ENCODE measurements at regions not wholly inside any gene's neighbourhood (a gene's known extent, or its start where the extent isn't known, plus 50 kb on each side); places are given as distances from the start of the nearest gene placed in this dataset.

DNA sequence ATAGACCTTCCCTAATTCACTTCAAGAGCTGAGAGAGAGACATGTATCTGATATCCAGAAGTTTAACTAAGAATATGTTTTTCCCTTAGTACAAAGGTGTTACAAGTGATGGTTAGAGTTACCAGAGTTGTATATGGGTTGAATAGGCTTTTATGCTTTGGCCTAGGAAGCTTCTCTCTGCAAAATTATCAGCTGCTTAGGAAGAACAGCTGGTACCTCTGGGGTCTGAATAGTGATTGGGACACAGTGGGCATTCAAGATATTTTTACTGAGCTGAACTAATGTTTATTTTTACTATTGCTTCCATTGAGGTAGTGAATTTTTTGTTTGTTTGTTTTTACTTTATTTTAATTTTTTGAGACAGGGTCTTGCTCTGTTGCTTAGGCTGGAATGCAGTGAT is 67.6 kb upstream of the BASP1 start:
- no peak for DNase-seq (ENCODE audit: low spot score)
- TF ChIP-seq, protein P1, sequence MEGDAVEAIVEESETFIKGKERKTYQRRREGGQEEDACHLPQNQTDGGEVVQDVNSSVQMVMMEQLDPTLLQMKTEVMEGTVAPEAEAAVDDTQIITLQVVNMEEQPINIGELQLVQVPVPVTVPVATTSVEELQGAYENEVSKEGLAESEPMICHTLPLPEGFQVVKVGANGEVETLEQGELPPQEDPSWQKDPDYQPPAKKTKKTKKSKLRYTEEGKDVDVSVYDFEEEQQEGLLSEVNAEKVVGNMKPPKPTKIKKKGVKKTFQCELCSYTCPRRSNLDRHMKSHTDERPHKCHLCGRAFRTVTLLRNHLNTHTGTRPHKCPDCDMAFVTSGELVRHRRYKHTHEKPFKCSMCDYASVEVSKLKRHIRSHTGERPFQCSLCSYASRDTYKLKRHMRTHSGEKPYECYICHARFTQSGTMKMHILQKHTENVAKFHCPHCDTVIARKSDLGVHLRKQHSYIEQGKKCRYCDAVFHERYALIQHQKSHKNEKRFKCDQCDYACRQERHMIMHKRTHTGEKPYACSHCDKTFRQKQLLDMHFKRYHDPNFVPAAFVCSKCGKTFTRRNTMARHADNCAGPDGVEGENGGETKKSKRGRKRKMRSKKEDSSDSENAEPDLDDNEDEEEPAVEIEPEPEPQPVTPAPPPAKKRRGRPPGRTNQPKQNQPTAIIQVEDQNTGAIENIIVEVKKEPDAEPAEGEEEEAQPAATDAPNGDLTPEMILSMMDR (IDR thresholded peaks at IDR 0.05; ENCODE audit: extremely low read depth, missing control alignments), result no peak

DNA sequence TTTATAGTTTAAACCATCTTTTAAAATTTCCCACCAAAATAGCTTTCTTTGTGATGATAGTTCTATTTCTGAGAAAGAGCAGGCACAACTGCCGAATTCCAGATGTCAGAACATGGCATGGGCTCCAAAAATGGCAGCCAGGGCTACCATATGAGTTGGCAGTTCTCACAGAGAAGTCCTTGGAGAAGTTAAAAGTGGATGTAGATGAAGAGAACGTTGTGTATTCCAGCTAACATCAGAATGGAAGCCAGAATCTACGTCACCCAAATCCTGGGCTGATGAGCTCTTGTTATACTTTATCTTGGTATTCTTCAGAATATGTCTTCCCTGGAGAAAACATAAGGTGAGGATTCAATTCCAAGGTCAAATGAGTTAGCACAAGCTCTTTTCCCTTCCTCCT is 66.9 kb upstream of the BASP1 start:
- TF ChIP-seq, protein P1 (IDR thresholded peaks at IDR 0.05; ENCODE audit: extremely low read depth, missing control alignments), result no peak

DNA sequence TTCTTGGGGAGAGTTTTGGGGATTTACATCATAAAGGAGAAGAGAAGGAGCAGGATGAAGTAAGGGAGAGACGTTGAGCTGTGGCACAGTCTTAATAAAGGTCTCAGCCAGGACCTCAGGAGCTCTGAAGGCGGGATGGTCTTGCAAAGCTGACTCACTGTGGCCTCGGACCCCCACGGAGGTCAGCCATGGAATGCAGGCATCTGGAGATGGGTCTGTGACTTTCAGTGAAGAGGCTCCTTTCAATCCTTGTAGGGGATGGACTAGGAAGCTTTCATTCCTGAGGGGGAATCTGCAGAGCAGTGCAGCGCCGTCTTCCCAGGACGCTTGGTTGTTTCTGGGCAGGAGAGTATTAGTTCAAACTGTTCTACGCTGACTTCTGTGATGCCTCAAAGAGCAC is 65.7 kb upstream of the BASP1 start:
- TF ChIP-seq, protein P1 (IDR thresholded peaks at IDR 0.05; ENCODE audit: extremely low read depth, missing control alignments), result no peak
- DNase-seq (ENCODE audit: low spot score), result no peak

More for the DNA sequence above, 66.9 kb upstream of the BASP1 start:
- no peak for DNase-seq (ENCODE audit: low spot score)

DNA sequence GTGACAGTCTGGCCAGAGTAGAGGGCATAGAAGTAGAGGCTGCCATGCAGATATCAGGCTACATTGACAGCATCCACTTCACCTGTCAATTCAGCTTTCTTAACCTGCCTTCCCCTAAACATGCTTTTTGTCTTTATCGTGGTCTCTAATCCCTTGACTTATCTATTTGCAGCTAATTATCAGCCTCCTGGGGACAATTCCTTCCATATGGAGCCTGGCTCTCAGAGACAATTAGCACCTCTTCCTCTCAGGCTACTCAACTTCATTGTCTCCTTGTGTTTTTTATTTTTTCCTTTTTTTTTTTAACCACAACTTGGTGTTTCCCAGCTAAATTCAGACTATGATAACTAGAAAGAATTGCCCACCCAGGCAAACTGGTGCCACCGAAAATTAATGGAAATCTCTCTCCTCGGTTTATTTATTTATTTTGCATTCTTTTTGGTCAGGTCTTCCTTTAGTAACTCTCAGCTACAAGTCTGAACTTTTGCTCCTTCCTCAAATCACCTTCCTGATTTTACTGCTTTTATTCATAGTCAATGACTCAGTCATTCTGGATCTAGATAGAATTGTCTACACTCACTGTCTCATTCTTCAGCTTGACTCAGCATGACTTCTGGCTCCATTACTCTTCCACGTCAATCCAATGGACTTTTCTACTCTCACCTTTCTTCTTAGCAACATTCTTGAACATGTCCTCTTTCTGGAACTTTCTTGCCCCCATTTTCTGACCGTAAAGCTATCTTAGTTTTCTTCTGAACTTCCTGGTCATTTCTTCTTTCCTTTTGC is 63.0 kb upstream of the BASP1 start:
- no peak for DNase-seq (ENCODE audit: low spot score)
- TF ChIP-seq, protein P1 (IDR thresholded peaks at IDR 0.05; ENCODE audit: extremely low read depth, missing control alignments), result no peak

DNA sequence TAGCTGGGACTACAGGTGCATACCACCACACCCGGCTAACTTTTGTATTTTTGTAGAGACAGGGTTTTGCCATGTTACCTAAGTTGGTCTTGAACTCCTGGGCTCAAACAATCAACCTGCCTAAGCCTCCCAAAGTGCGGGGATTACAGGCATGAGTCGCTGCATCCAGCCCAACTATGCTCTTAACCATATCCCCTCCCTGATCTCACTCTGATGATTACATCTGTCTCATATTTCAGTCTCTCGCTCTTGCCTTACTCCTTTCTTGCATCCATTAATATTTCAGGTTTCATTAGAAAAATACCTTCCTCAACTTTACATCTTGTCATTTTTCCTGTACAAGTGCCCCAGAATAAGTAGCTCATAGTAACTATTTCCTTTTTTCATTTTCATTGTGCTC is 61.0 kb upstream of the BASP1 start:
- DNase-seq (ENCODE audit: low spot score), result no peak

DNA sequence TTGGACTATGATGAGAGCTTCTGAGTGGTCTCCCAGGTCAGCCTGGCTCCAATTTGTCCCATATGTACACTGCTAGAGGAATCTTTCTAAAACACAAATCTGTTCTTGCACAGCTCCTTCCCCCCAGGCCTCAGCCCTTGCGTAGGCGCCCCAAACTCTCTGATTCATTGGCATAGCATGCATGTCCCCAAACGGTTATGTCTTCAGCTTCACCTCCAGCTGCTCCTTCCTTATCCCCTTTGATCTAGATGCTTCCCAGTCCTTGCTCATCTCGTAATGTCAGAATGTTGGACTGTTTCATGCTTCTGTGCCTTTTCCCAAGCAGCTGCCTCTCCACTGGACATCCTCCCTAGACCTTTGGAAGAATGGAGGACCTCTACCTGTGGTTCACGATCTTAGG is 60.1 kb upstream of the BASP1 start:
- TF ChIP-seq, protein P1 (IDR thresholded peaks at IDR 0.05; ENCODE audit: extremely low read depth, missing control alignments), result no peak
- DNase-seq (ENCODE audit: low spot score), result no peak

More for the DNA sequence above, 61.0 kb upstream of the BASP1 start:
- TF ChIP-seq, protein P1 (IDR thresholded peaks at IDR 0.05; ENCODE audit: extremely low read depth, missing control alignments), result no peak

DNA sequence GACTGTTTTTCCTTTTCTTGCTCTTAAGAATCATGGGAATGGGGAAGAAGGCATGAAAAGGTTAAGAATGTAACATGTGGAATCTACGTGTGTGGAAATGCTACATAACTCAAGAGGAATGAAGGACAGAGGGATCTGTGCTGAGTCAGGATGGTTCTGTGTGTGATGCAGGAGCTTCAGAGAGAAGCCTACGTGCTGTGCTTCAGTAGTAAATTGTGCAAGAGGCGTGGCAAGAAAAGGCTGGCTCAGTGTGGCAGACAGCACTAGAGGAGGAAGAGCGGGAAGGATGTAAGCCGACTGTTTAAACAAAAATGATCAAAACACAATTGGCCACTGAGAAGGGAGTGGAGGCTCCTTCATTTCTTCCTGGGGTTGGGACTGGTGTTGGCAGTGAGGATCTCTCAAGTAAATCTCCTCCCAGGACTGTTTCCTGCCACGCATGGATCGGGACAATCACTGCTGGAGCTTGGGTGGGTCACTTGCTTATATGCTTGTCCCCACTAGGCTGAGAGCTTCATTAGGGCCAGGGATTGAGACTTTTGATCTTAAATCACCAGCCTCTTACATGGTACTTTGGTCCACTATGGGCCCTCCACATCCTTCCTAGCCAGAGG is 59.4 kb upstream of the BASP1 start:
- DNase-seq (ENCODE audit: low spot score), result no peak
- TF ChIP-seq, protein P1 (IDR thresholded peaks at IDR 0.05; ENCODE audit: extremely low read depth, missing control alignments), result no peak
